HG03520 (cell line): ENCODE measurements at regions not wholly inside any gene's neighbourhood (a gene's known extent, or its start where the extent isn't known, plus 50 kb on each side); places are given as distances from the start of the nearest gene placed in this dataset.
A peak's percentile ranks its signal among the peaks of the same experiment; 100 is the strongest.

Experiments
- ATAC-seq: cut with Tn5 transposase; IDR thresholded peaks from one replicate; pipeline ENCODE4 v1.9.1; 2021; ENCODE audit warnings: mild to moderate bottlenecking, moderate library complexity; ENCODE audit not compliant: unreplicated experiment

DNA sequence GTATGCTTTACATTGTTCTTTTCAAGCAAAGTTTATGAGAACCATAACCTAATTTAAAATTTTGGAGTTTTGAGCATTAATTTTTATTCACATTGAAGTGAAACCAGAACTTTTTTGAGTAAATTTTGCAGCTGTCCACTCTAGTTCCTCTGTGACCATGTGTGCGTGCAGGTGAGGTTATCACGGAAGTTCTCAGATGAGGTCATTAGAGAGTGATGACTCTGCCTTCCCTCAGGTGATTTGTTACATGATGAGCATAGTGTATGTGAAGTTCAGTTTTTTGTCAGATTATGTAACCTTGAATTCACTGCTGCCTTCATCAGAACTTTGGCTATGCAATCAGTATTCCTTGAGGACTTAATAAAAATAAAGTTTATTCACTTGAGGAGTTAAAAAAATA, 828.2 kb downstream of the ADGRL2 start:
- no peak for ATAC-seq

- no peak for ATAC-seq
These were observed 824.8 kb downstream of the ADGRL2 start for GRCh38 chr1:82625537-82625936.

- ATAC-seq = no peak
These were observed 820.3 kb downstream of the ADGRL2 start for GRCh38 chr1:82621076-82621475.

DNA sequence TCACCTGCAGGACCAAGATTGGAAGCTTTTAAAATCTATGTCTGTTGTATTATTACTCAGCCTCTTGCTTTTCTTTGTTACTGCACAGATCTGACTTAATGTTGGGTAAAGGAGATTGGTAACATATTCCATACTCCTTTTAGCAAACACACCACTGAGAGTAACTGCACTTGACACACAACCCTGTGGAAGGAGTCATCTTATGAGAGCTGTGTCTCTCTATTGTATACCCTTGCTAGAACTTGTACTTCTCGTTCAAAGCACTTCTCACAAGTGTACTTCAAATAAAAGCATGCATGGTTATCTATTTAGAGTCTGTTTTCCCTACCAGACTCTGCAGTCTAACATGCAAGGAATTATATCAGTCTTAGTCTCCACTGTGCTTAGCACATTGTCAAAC, 813.4 kb downstream of the ADGRL2 start:
- no peak for ATAC-seq

DNA sequence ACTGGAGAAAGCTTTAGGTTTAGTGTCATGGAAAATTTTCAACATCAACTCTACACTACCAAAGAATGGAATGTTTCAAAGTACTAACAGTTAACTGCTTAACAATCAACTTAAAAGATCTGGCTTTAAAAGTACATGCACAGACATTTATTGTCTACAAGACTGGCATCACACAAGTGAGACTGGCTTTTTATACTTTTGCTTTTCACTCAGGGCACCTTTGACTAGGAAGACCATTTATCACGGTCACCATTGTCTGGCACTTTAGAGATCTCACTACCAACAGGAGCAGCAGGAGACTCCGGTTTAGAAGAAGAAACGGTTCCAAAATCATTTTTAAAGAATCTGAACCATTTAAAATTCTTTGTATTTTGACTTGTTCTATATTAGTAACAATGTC, 812.3 kb downstream of the ADGRL2 start:
- no peak for ATAC-seq

DNA sequence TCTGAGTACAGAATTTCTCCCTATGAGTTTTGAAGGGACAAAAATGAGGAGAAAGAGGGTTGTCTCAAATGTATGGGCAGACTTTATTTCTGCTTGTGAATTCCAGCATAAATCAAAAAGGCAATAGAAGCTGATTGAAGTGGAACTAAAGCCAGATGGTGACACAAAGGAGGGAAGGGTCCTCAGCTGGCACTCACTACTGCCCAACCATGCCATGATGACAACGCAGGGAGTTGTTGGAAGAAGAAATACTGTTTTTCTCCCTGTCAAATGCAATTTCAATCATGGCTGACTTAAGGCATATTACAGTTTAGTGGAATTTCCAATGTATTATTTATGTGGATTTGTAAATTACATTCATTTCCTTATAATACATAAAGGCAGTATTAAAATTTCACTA, 805.8 kb downstream of the ADGRL2 start:
- ATAC-seq = no peak

GRCh38 chr1:82604524-82604923, 803.8 kb downstream of the ADGRL2 start:
- no peak for ATAC-seq

GRCh38 chr1:82600314-82600713, 799.6 kb downstream of the ADGRL2 start:
- ATAC-seq = no peak

DNA sequence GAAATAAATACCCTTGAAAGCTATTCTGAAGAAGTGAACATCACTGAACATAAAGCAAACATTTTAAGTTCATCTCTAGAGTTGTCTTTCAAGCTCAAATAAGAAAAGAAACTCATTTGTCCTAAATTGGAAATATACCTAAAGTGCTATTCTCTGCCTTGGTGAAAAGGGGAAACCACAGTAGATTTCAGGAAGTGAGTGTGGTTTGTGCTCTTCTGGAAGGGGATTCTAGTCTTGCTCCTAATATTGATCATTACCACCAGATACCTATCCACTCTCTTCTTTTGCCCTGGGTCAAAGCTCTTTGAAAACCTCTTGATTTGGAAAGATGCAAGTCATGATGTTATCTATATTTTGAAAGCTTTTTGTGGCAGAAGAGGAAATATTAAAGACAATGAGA, 798.1 kb downstream of the ADGRL2 start:
- ATAC-seq = no peak

- ATAC-seq = no peak
These were observed 797.6 kb downstream of the ADGRL2 start for GRCh38 chr1:82598337-82598736.

DNA sequence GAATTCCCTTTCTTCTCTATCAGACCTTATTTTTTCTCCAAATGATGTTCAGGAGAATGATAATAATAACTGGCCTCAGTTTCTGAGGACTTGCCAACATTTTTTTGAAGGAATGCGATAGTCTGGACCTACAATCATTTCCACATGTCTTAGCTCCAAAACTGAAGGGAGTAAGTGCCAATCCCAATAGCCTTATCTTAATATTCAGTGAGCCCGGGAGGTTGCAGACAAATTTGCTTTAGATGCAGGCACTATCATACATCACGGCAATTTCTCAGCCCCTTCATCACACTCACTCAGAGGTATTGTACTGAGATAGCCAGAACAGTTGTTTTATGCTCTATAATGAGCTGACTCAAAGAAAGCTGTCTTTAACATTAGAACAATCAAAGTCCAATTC, 796.9 kb downstream of the ADGRL2 start:
- ATAC-seq = no peak

DNA sequence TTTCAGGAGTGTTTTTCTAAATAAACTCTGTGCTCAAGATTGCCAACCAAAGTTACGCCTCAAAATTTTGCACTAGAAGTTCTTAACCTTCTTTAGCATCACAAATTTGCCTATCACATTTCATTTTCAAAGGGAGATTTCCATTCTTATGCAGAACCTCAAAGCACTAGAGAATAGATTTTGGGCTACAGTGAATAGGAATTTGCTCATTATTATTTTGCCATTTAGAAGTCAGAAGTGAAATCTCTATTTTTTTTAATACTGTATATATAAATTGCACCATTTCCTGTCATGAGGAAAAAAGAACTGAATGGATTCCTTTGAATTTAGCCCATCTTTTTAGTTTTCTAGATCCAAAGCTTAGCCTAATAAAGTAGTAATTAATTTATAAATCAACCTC, 796.4 kb downstream of the ADGRL2 start:
- ATAC-seq = no peak

GRCh38 chr1:82593561-82593960, 792.8 kb downstream of the ADGRL2 start:
- ATAC-seq = no peak

- ATAC-seq = no peak
These were observed 788.9 kb downstream of the ADGRL2 start for GRCh38 chr1:82589588-82589987.

DNA sequence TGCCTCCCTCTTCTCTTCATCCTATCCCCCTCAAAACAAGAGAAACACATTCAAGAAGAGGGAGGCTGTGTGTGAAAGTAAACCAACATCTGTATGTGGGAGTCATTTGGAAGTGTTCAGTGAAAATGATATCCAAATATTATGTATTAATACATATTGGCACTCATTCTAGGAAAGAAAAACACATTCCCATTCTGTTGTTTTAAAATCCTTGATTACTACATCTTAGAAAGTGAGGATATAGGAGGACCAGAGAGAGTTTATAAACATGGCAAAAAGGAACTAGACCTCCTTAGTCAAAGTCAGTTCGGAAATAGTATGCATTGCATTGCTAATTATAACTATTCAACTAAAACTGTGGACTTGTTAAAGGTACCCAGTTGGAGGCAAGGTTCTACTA, 786.6 kb downstream of the ADGRL2 start:
- ATAC-seq = no peak

DNA sequence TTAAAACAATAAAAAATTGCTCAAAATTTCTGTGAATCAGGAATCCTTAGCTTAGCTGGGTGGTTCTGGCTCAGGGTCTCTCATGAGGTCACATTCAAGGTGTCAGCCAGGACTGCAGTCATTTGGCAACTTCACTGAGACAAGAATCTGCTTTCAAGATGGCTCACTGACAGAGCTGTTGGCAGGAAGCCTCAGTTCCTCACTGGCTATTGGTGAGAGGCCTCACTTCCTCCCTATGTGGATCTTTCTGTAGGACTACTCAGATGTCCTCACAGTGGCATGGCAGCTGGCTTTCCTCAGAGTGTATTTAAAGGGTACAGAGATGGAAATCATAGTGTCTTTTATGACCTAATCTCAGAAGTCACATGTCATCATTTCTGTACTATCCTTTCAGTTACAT, 785.7 kb downstream of the ADGRL2 start:
- ATAC-seq = peak; percentile 72

- ATAC-seq = no peak
These were observed 781.6 kb downstream of the ADGRL2 start for GRCh38 chr1:82582347-82582746.

- no peak for ATAC-seq
These were observed 777.5 kb downstream of the ADGRL2 start for GRCh38 chr1:82578086-82578726.

DNA sequence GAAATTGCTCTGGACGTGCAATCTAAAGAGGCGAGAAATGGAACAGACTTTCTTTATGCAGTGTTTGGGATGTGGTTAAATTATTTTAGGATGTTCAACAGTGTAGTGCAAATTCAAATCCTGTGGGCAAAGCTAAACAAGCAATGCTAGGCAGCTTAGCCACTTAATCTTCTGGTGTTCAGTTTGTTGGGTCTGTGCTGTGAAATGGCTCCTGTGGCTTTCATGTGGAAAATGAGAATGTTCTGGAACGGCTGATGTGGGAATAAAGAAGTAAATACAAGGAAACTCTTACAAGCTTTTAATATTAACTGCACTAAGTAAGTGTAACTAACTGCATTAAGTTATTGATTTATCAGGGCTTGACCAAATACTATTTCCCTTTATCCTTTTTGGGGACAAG, 766.6 kb downstream of the ADGRL2 start:
- no peak for ATAC-seq

DNA sequence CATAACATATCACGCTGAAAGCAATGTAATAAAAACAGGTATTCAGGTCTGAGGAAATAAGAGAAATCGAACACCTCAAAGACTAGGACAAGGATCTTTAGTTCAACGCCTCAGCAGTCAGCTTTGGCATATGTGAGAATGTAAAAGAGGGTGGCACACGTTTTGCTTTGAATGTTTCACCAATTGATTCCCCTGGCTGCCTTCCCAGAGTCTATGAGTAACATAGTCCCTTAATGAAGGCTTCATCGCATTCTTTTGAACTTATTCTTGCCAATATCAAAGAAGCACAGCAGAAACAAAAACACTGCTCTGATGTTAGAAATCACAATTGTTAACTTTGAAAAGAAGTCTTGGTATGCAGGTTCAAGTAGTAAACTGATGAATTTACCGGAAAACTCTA, 764.8 kb downstream of the ADGRL2 start:
- ATAC-seq = no peak

DNA sequence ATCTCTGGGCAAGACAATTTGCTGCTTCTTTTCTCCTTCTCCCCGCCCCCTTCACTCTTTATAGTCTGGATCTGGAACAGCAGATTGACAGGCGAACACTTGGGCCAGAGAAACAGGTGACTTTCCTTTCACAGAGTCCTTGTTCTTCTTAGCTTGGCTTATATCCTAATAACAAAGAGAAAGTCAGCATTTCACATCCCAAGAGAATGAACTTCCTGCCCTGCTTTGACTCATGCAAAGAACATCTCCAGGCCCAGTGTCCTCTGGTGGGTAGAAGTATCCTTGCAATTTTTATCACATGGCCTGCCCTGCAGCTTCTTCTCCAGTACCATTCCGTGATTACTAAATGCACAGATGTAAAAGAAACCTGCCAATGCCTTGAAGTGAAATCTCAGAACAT, 764.4 kb downstream of the ADGRL2 start:
- no peak for ATAC-seq

- ATAC-seq = no peak
These were observed 763.6 kb downstream of the ADGRL2 start for GRCh38 chr1:82564333-82564732.

- ATAC-seq = no peak
These were observed 761.7 kb downstream of the ADGRL2 start for GRCh38 chr1:82562448-82562847.
